ENCODE measurements at regions not wholly inside any gene's neighbourhood (a gene's known extent, or its start where the extent isn't known, plus 50 kb on each side); places are given as distances from the start of the nearest gene placed in this dataset.

- TF ChIP-seq TAF1 (IDR thresholded peaks at IDR 0.05; ENCODE audit: low read depth), result no peak
- TF ChIP-seq EZH2 (IDR thresholded peaks at IDR 0.05; ENCODE audit: borderline replicate concordance, insufficient read depth, low read length, poor library complexity, severe bottlenecking), result no peak
- TF ChIP-seq EP300 (conservative IDR thresholded peaks at IDR 0.05; ENCODE audit: poor library complexity, severe bottlenecking), result no peak
- TF ChIP-seq CTCF (IDR thresholded peaks at IDR 0.05; ENCODE audit: poor library complexity, severe bottlenecking), result no peak
- TF ChIP-seq SMC3 (conservative IDR thresholded peaks at IDR 0.05; ENCODE audit: poor library complexity), result no peak
- no peak for TF ChIP-seq POLR2AphosphoS5 (IDR thresholded peaks at IDR 0.05)
- no peak for TF ChIP-seq MXI1 (conservative IDR thresholded peaks at IDR 0.05; ENCODE audit: poor library complexity, severe bottlenecking)
- no peak for TF ChIP-seq RAD21 (conservative IDR thresholded peaks at IDR 0.05)
- TF ChIP-seq REST (IDR thresholded peaks at IDR 0.05; ENCODE audit: borderline replicate concordance), result no peak
- Histone ChIP-seq H3K27ac (ENCODE audit: low read length) (no peak overlapping the region), H3K9ac (ENCODE audit: low read length) (no peak overlapping the region), H3K27me3 (ENCODE audit: insufficient read depth, low read depth, low read length) (no peaks in the 10 kb centered on the region), H4K20me1 (ENCODE audit: insufficient read depth) (no peaks in the 10 kb centered on the region), H3K4me3 (ENCODE audit: low read length) (no peak overlapping the region), H3F3A (ENCODE audit: insufficient read depth, low read length, poor library complexity, severe bottlenecking) (no peaks in the 10 kb centered on the region), H3K9me3 (ENCODE audit: low read length) (no peaks in the 10 kb centered on the region), H3K4me2 (ENCODE audit: low read length) (no peak overlapping the region), H3K9me2 (ENCODE audit: insufficient read depth, low read length) (no peaks in the 10 kb centered on the region), H2AFZ (ENCODE audit: low read depth, low read length) (no peak overlapping the region), H3K79me2 (replicated peaks; ENCODE audit: insufficient read depth, low read length) (no peaks in the 10 kb centered on the region), H3K36me3 (ENCODE audit: insufficient read depth, low read length) (no peaks in the 10 kb centered on the region)
Measured at GRCh38 chr3:168794427-168794826, 698.7 kb upstream of the GOLIM4 start.

DNA sequence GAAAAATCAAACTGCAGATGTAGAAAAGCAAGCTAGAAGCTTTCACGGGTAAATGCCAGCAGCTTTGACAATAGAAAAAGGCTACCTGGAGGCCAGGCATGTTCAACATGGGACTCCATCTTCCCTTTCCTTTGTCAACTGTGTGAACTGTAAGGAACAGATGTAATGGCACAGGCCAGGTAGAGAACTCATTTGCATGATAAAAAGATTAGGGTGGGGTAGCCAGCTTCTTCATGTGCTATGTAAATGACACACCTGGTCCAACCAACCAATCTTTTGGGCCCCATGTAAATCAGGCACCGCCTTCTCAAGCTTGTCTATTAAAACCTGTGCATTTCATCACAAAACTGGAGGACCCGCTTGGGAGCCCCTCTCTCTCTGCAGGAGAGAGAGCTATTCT lies 686.5 kb upstream of the GOLIM4 start:
- Histone ChIP-seq H4K20me1 (ENCODE audit: insufficient read depth) (no peaks in the 10 kb centered on the region), H3K4me3 (ENCODE audit: low read length) (no peak overlapping the region)

More for the DNA sequence above, 686.5 kb upstream of the GOLIM4 start:
- H3K27ac ChIP-seq (ENCODE audit: low read length), result no peak overlapping the region
- H3K36me3 ChIP-seq (ENCODE audit: insufficient read depth, low read length), result no peaks in the 10 kb centered on the region
- peaks cover 8% of the 10 kb centered on the region for H3K9me3 ChIP-seq (ENCODE audit: low read length)
- H3K27me3 ChIP-seq (ENCODE audit: insufficient read depth, low read depth, low read length), result no peaks in the 10 kb centered on the region
- H3K9ac ChIP-seq (ENCODE audit: low read length), result no peak overlapping the region
- H3K79me2 ChIP-seq (replicated peaks; ENCODE audit: insufficient read depth, low read length), result no peaks in the 10 kb centered on the region
- no peak overlapping the region for H3K4me2 ChIP-seq (ENCODE audit: low read length)
- H3K9me2 ChIP-seq (ENCODE audit: insufficient read depth, low read length), result no peaks in the 10 kb centered on the region
- TF ChIP-seq SMC3 (conservative IDR thresholded peaks at IDR 0.05; ENCODE audit: poor library complexity) (no peak), TAF1 (IDR thresholded peaks at IDR 0.05; ENCODE audit: low read depth) (no peak), EP300 (conservative IDR thresholded peaks at IDR 0.05; ENCODE audit: poor library complexity, severe bottlenecking) (no peak), POLR2AphosphoS5 (IDR thresholded peaks at IDR 0.05) (no peak), REST (IDR thresholded peaks at IDR 0.05; ENCODE audit: borderline replicate concordance) (no peak), MXI1 (conservative IDR thresholded peaks at IDR 0.05; ENCODE audit: poor library complexity, severe bottlenecking) (no peak), EZH2 (IDR thresholded peaks at IDR 0.05; ENCODE audit: borderline replicate concordance, insufficient read depth, low read length, poor library complexity, severe bottlenecking) (no peak), RAD21 (conservative IDR thresholded peaks at IDR 0.05) (no peak), CTCF (IDR thresholded peaks at IDR 0.05; ENCODE audit: poor library complexity, severe bottlenecking) (no peak)
- H2AFZ ChIP-seq (ENCODE audit: low read depth, low read length), result no peak overlapping the region
- no peaks in the 10 kb centered on the region for H3F3A ChIP-seq (ENCODE audit: insufficient read depth, low read length, poor library complexity, severe bottlenecking)
